ENCODE measurements at regions not wholly inside any gene's neighbourhood (a gene's known extent, or its start where the extent isn't known, plus 50 kb on each side); places are given as distances from the start of the nearest gene placed in this dataset.

DNA sequence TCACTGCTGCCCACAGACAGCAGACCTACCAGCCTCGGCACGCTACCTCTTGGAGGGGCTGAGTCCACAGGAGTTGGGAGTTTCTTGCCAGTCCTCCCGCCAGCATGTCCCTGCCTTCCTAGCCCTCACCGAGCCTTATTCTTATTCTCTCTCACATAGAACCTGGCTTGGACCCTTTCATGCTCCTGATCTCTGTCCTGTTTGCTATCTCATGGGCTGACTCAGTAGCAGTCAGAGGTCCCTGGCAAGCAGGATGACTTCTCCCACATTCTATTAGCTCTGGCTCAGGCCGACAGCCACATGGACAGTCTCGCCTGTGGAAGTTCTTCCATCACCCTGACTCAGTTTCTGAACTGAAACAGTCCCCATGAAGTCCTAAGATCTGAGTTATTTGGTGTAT lies 79.5 kb upstream of the ADRA1D start:
- TF ChIP-seq POLR2A (IDR thresholded peaks at IDR 0.05), result no peak
- TF ChIP-seq, protein P1, sequence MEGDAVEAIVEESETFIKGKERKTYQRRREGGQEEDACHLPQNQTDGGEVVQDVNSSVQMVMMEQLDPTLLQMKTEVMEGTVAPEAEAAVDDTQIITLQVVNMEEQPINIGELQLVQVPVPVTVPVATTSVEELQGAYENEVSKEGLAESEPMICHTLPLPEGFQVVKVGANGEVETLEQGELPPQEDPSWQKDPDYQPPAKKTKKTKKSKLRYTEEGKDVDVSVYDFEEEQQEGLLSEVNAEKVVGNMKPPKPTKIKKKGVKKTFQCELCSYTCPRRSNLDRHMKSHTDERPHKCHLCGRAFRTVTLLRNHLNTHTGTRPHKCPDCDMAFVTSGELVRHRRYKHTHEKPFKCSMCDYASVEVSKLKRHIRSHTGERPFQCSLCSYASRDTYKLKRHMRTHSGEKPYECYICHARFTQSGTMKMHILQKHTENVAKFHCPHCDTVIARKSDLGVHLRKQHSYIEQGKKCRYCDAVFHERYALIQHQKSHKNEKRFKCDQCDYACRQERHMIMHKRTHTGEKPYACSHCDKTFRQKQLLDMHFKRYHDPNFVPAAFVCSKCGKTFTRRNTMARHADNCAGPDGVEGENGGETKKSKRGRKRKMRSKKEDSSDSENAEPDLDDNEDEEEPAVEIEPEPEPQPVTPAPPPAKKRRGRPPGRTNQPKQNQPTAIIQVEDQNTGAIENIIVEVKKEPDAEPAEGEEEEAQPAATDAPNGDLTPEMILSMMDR (IDR thresholded peaks at IDR 0.05), result no peak
- TF ChIP-seq POLR2AphosphoS5 (IDR thresholded peaks at IDR 0.05), result no peak
